Endothelial cell of umbilical vein (primary cell): ENCODE measurements at regions not wholly inside any gene's neighbourhood (a gene's known extent, or its start where the extent isn't known, plus 50 kb on each side); places are given as distances from the start of the nearest gene placed in this dataset.

Experiments
- EZH2 ChIP-seq: IDR thresholded peaks from 2 replicates; pipeline ENCODE4 v1.6.1; 2012; ENCODE audit warnings: borderline replicate concordance, low read depth, mild to moderate bottlenecking, moderate library complexity, low read length, inconsistent platforms; ENCODE audit not compliant: severe bottlenecking
- JUN ChIP-seq: IDR thresholded peaks from 2 replicates; pipeline ENCODE4 v1.6.1; 2011; ENCODE audit warnings: borderline replicate concordance, low read depth; ENCODE audit not compliant: insufficient read length, insufficient read depth
- MYC ChIP-seq: IDR thresholded peaks from one replicate; pipeline ENCODE4 v1.6.1; 2011; ENCODE audit warnings: mild to moderate bottlenecking, low read depth, low read length
- POLR2A ChIP-seq: IDR thresholded peaks from 2 replicates; pipeline ENCODE4 v1.6.1; 2012; ENCODE audit warnings: low read depth, mild to moderate bottlenecking, control low read depth, low read length
- TF ChIP-seq, protein P1 (sequence below), 2 donors: IDR thresholded peaks; 1 replicate in 1 of 2; 2 replicates in 1 of 2; pipeline ENCODE4 v1.5.1; 2011; ENCODE audit warnings: low read length in 2 of 2, mild to moderate bottlenecking in 2 of 2, moderate library complexity in 2 of 2, control low read depth in 1 of 2, inconsistent platforms in 1 of 2, low read depth in 1 of 2; ENCODE audit not compliant: insufficient read depth in 1 of 2; ENCODE audit errors: extremely low read depth in 1 of 2

DNA sequence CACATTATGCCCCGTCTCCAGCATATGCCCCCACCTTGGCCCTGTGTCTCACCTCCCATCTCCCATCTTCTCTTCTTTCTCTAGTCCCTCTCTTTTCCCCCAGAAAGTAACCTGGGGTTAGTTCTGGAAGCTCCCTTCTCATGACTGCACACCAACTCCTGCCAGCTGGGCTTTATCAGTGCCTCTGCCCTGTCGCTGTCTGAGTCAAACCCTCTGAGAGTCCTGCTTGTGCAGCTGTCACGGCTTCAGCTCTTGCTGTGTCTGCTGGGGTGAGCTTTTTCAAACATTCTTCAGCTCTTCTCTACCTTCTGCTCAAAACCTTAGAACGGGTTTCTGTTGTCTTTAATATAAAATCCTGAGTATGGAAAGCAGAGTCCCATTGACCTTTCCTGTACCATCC is 304.5 kb upstream of the B3GAT1 start:
- TF ChIP-seq, protein P1, sequence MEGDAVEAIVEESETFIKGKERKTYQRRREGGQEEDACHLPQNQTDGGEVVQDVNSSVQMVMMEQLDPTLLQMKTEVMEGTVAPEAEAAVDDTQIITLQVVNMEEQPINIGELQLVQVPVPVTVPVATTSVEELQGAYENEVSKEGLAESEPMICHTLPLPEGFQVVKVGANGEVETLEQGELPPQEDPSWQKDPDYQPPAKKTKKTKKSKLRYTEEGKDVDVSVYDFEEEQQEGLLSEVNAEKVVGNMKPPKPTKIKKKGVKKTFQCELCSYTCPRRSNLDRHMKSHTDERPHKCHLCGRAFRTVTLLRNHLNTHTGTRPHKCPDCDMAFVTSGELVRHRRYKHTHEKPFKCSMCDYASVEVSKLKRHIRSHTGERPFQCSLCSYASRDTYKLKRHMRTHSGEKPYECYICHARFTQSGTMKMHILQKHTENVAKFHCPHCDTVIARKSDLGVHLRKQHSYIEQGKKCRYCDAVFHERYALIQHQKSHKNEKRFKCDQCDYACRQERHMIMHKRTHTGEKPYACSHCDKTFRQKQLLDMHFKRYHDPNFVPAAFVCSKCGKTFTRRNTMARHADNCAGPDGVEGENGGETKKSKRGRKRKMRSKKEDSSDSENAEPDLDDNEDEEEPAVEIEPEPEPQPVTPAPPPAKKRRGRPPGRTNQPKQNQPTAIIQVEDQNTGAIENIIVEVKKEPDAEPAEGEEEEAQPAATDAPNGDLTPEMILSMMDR (IDR thresholded peaks at IDR 0.05; ENCODE audit: extremely low read depth in 1 of 2, insufficient read depth in 1 of 2, low read depth in 1 of 2, low read length in 2 of 2) = no peak
- TF ChIP-seq POLR2A = no peak
- TF ChIP-seq EZH2 = no peak
- TF ChIP-seq JUN = no peak
- TF ChIP-seq MYC = no peak
